ENCODE measurements at regions not wholly inside any gene's neighbourhood (a gene's known extent, or its start where the extent isn't known, plus 50 kb on each side); places are given as distances from the start of the nearest gene placed in this dataset.
A peak's percentile ranks its signal among the peaks of the same experiment; 100 is the strongest.

- in situ Hi-C loops (cut with MboI), result no loop called here
- peak; percentile 25 for DNase-seq
- H3K4me3 ChIP-seq, result no peak overlapping the region
Measured at GRCh38 chr5:174338185-174339010, 292.9 kb downstream of the NSG2 start.

DNA sequence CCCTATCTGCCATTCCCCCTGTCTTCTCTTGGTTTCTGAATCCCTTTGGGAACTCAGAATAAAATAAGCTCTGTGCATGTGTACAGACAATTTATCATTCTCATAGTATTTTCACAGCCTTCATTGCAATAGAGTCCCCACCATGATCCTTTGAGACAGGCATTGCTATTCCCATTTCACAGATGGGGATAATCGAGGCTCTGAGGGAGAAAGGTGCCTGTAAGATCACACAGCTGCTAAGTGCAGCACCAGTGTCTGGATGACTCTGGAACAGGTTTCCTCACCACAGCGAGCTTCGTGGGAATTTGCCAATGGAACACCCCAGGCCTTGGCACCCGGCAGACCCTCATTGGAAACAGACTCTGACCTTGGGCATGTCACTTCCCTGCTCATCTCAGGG lies 293.6 kb downstream of the NSG2 start:
- peaks cover 29% of the 10 kb centered on the region for H3K27me3 ChIP-seq (replicated peaks; ENCODE audit: insufficient read depth)
- H3F3A ChIP-seq (ENCODE audit: insufficient read depth), result no peaks in the 10 kb centered on the region
- in situ Hi-C loops (cut with MboI), result no loop called here
- no peaks in the 10 kb centered on the region for H3K79me2 ChIP-seq (ENCODE audit: insufficient read depth)
- H3K4me3 ChIP-seq, result no peak overlapping the region
- no peak overlapping the region for H3K9ac ChIP-seq
- H3K9me2 ChIP-seq (ENCODE audit: insufficient read depth), result no peaks in the 10 kb centered on the region
- TF ChIP-seq EZH2phosphoT487 (IDR thresholded peaks at IDR 0.05; ENCODE audit: insufficient read depth, low read depth), result no peak
- TF ChIP-seq EZH2 (IDR thresholded peaks at IDR 0.05; ENCODE audit: insufficient read depth, poor library complexity, severe bottlenecking), result no peak
- DNase-seq, result no peak
- no peak overlapping the region for H3K4me2 ChIP-seq (ENCODE audit: unreplicated experiment)
- H3K4me1 ChIP-seq (ENCODE audit: insufficient read depth), result peaks cover 4% of the 10 kb centered on the region; the same call in 1 of the 2 replicates
- H2AFZ ChIP-seq, result no peak overlapping the region
- 17 to 26% methylated on average over 4 of the region's 4 CpGs for WGBS, 2 experiments (ENCODE audit: low coverage in 1 of 2, low lambda C conversion rate in 2 of 2, missing lambda C conversion rate in 2 of 2)
- no peaks in the 10 kb centered on the region for H3K36me3 ChIP-seq (ENCODE audit: low read depth)
- no peak overlapping the region for H3K27ac ChIP-seq
- no peaks in the 10 kb centered on the region for H3K9me3 ChIP-seq (ENCODE audit: low read depth)
- no peaks in the 10 kb centered on the region for H4K20me1 ChIP-seq (ENCODE audit: insufficient read depth)

More at GRCh38 chr5:174338185-174339010, 292.9 kb downstream of the NSG2 start:
- no peaks in the 10 kb centered on the region for H3K79me2 ChIP-seq (ENCODE audit: insufficient read depth)
- H3K4me2 ChIP-seq (ENCODE audit: unreplicated experiment), result no peak overlapping the region
- H3K9ac ChIP-seq, result no peak overlapping the region
- WGBS, 2 experiments (ENCODE audit: low coverage in 1 of 2, low lambda C conversion rate in 2 of 2, missing lambda C conversion rate in 2 of 2), result 6 to 7% methylated on average over 13 of the region's 13 CpGs
- H2AFZ ChIP-seq, result no peak overlapping the region
- no peak overlapping the region for H3K27ac ChIP-seq
- H3K27me3 ChIP-seq (replicated peaks; ENCODE audit: insufficient read depth), result peaks cover 29% of the 10 kb centered on the region
- no peaks in the 10 kb centered on the region for H3K9me3 ChIP-seq (ENCODE audit: low read depth)
- H3K9me2 ChIP-seq (ENCODE audit: insufficient read depth), result no peaks in the 10 kb centered on the region
- no peaks in the 10 kb centered on the region for H3F3A ChIP-seq (ENCODE audit: insufficient read depth)
- TF ChIP-seq EZH2phosphoT487 (IDR thresholded peaks at IDR 0.05; ENCODE audit: insufficient read depth, low read depth) (no peak), EZH2 (IDR thresholded peaks at IDR 0.05; ENCODE audit: insufficient read depth, poor library complexity, severe bottlenecking) (no peak)
- no peaks in the 10 kb centered on the region for H4K20me1 ChIP-seq (ENCODE audit: insufficient read depth)
- H3K36me3 ChIP-seq (ENCODE audit: low read depth), result no peaks in the 10 kb centered on the region
- peaks cover 4% of the 10 kb centered on the region; the same call in 1 of the 2 replicates for H3K4me1 ChIP-seq (ENCODE audit: insufficient read depth)

- H3K9ac ChIP-seq, result no peak overlapping the region
- in situ Hi-C loops (cut with MboI), result no loop called here
- no peak overlapping the region for H2AFZ ChIP-seq
- peaks cover 29% of the 10 kb centered on the region for H3K27me3 ChIP-seq (replicated peaks; ENCODE audit: insufficient read depth)
- no peaks in the 10 kb centered on the region for H4K20me1 ChIP-seq (ENCODE audit: insufficient read depth)
- H3K4me3 ChIP-seq, result no peak overlapping the region
- TF ChIP-seq EZH2phosphoT487 (IDR thresholded peaks at IDR 0.05; ENCODE audit: insufficient read depth, low read depth) (no peak), EZH2 (IDR thresholded peaks at IDR 0.05; ENCODE audit: insufficient read depth, poor library complexity, severe bottlenecking) (no peak)
- H3F3A ChIP-seq (ENCODE audit: insufficient read depth), result no peaks in the 10 kb centered on the region
- no peaks in the 10 kb centered on the region for H3K9me2 ChIP-seq (ENCODE audit: insufficient read depth)
- DNase-seq, result peak; percentile 18
- no peak overlapping the region for H3K27ac ChIP-seq
- WGBS, 2 experiments (ENCODE audit: low coverage in 1 of 2, low lambda C conversion rate in 2 of 2, missing lambda C conversion rate in 2 of 2), result 6% methylated on average over 5 of the region's 5 CpGs
- peaks cover 4% of the 10 kb centered on the region; the same call in 1 of the 2 replicates for H3K4me1 ChIP-seq (ENCODE audit: insufficient read depth)
- no peaks in the 10 kb centered on the region for H3K9me3 ChIP-seq (ENCODE audit: low read depth)
- H3K79me2 ChIP-seq (ENCODE audit: insufficient read depth), result no peaks in the 10 kb centered on the region
- H3K36me3 ChIP-seq (ENCODE audit: low read depth), result no peaks in the 10 kb centered on the region
- H3K4me2 ChIP-seq (ENCODE audit: unreplicated experiment), result no peak overlapping the region
Measured at GRCh38 chr5:174340226-174340625, 294.7 kb downstream of the NSG2 start.

GRCh38 chr5:174342696-174343095 lies 297.2 kb downstream of the NSG2 start:
- H3K27ac ChIP-seq, result no peak overlapping the region
- H3K79me2 ChIP-seq (ENCODE audit: insufficient read depth), result no peaks in the 10 kb centered on the region
- no peaks in the 10 kb centered on the region for H3K9me2 ChIP-seq (ENCODE audit: insufficient read depth)
- no peaks in the 10 kb centered on the region for H3F3A ChIP-seq (ENCODE audit: insufficient read depth)
- no peaks in the 10 kb centered on the region for H3K4me1 ChIP-seq (ENCODE audit: insufficient read depth)
- DNase-seq, result no peak
- no peaks in the 10 kb centered on the region for H4K20me1 ChIP-seq (ENCODE audit: insufficient read depth)
- 20 to 39% methylated on average over 1 of the region's 1 CpG for WGBS, 2 experiments (ENCODE audit: low coverage in 1 of 2, low lambda C conversion rate in 2 of 2, missing lambda C conversion rate in 2 of 2)
- TF ChIP-seq EZH2 (IDR thresholded peaks at IDR 0.05; ENCODE audit: insufficient read depth, poor library complexity, severe bottlenecking), result no peak
- no peak for TF ChIP-seq EZH2phosphoT487 (IDR thresholded peaks at IDR 0.05; ENCODE audit: insufficient read depth, low read depth)
- in situ Hi-C loops (cut with MboI), result no loop called here
- H3K36me3 ChIP-seq (ENCODE audit: low read depth), result no peaks in the 10 kb centered on the region
- H3K9me3 ChIP-seq (ENCODE audit: low read depth), result no peaks in the 10 kb centered on the region
- no peak overlapping the region for H3K4me3 ChIP-seq
- H2AFZ ChIP-seq, result no peak overlapping the region
- H3K27me3 ChIP-seq (replicated peaks; ENCODE audit: insufficient read depth), result peaks cover 16% of the 10 kb centered on the region
- H3K4me2 ChIP-seq (ENCODE audit: unreplicated experiment), result no peak overlapping the region
- H3K9ac ChIP-seq, result no peak overlapping the region
